HEK293T (cell line): ENCODE measurements at regions not wholly inside any gene's neighbourhood (a gene's known extent, or its start where the extent isn't known, plus 50 kb on each side); places are given as distances from the start of the nearest gene placed in this dataset.

Experiments used
- ARNT ChIP-seq: fragments of 450-650 bp; IDR thresholded peaks from 2 replicates; pipeline ENCODE4 v1.6.1; 2017; ENCODE audit warnings: mild to moderate bottlenecking
- BHLHE40 ChIP-seq: fragments of 450-650 bp; IDR thresholded peaks from 2 replicates; pipeline ENCODE4 v1.6.1; 2016; ENCODE audit warnings: mild to moderate bottlenecking, moderate library complexity, borderline replicate concordance
- ELF4 ChIP-seq: fragments of 450-650 bp; IDR thresholded peaks from 2 replicates; pipeline ENCODE4 v1.6.1; 2017; ENCODE audit warnings: antibody characterized with exemption
- FOXA1 ChIP-seq: fragments of 450-650 bp; IDR thresholded peaks from 2 replicates; pipeline ENCODE4 v1.6.1; 2016; ENCODE audit warnings: mild to moderate bottlenecking
- FOXM1 ChIP-seq: fragments of 450-650 bp; IDR thresholded peaks from 2 replicates; pipeline ENCODE4 v1.6.1; 2017; ENCODE audit warnings: mild to moderate bottlenecking, borderline replicate concordance
- HDGF ChIP-seq: fragments of 450-650 bp; IDR thresholded peaks from 2 replicates; pipeline ENCODE4 v1.6.1; 2017; ENCODE audit warnings: antibody characterized with exemption, borderline replicate concordance
- LEF1 ChIP-seq: fragments of 450-650 bp; IDR thresholded peaks from 2 replicates; pipeline ENCODE4 v1.6.1; 2017; ENCODE audit warnings: mild to moderate bottlenecking, borderline replicate concordance
- NFRKB ChIP-seq: fragments of 450-650 bp; IDR thresholded peaks from 2 replicates; pipeline ENCODE4 v1.6.1; 2016; ENCODE audit warnings: mild to moderate bottlenecking, moderate library complexity
- PKNOX1 ChIP-seq: fragments of 450-650 bp; IDR thresholded peaks from 2 replicates; pipeline ENCODE4 v1.6.1; 2016
- SUZ12 ChIP-seq: fragments of 450-650 bp; IDR thresholded peaks from 2 replicates; pipeline ENCODE4 v1.6.1; 2016; ENCODE audit warnings: mild to moderate bottlenecking

- no peak for TF ChIP-seq SUZ12
- no peak for TF ChIP-seq FOXA1
- TF ChIP-seq FOXM1, result no peak
- TF ChIP-seq HDGF, result no peak
- TF ChIP-seq PKNOX1, result no peak
- no peak for TF ChIP-seq ARNT
- TF ChIP-seq NFRKB, result no peak
- TF ChIP-seq ELF4, result no peak
- TF ChIP-seq BHLHE40, result no peak
- no peak for TF ChIP-seq LEF1
These were observed 278.6 kb downstream of the SQOR start for GRCh38 chr15:45913451-45913850.
